HG03025 (cell line): ENCODE measurements at regions not wholly inside any gene's neighbourhood (a gene's known extent, or its start where the extent isn't known, plus 50 kb on each side); places are given as distances from the start of the nearest gene placed in this dataset.

ENCODE experiments used
- ATAC-seq: cut with Tn5 transposase; IDR thresholded peaks from one replicate; pipeline ENCODE4 v1.9.1; 2021; ENCODE audit warnings: mild to moderate bottlenecking, moderate library complexity; ENCODE audit not compliant: unreplicated experiment, low FRiP score

DNA sequence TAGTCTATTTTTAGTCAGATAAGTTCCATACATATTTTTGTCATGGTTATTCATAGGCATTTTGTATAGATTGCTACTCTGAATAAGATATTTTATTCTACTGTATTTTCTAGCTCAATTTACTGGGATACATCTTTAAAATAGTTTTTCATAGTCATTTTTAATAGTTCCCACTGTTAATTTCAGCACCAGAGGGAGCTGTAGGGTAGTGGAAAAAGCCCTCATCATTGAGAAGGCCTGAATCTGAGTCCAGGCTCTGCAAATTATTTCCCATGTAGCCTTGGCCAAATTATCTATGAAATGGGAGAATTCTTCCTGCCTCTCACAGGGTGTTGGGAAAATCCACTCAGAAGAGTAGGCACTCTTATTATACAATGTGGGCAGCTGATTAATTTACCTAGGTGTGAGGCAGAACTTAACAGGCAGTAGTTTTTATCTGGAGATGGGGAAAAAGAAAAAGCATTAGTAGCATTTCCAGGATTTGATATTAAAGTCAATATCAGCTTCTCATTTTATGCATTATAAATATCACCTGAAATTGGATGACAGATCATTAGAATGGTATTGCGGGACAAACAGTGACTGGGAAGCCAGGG is 102.9 kb upstream of the PAQR3 start:
- ATAC-seq = no peak

- no peak for ATAC-seq
Observed at GRCh38 chr4:79034544-79034943, 95.3 kb upstream of the PAQR3 start.

DNA sequence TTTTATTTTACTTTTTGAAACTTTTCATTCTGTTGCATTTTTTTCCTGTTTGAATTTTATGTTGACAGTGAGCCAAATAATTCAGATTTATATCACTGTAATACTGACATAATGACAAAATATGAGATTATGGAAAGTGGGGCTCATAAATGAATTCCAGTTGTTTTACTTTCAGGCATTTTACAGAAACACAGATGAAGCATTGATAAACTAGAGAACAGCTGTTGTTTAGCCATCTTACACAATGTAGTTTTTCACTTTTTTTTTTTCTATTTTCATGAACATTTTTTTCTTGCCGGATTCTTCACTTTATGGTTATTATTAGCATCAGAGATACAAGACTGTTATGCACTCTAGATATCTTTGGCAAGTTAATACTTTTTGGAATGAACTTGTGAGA is 91.7 kb upstream of the PAQR3 start:
- no peak for ATAC-seq

DNA sequence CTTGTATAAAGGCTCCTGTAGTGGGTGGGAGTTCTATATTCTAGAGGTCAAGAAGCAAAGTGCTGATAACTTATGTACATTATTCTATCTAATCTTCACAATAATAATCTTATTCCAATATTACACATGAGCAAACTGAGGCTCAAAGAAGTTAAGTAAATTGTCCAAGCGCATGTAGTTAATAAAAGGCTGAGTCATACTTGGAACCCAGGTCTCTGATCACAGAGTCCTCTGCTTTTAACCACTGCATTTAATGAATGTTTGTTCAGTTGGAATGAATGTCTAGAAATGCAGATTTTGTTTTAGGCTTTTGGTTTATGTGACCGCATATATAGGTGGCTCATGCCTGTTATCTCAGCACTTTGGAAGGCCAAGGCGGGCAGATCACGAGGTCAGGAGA is 88.4 kb upstream of the PAQR3 start:
- no peak for ATAC-seq

DNA sequence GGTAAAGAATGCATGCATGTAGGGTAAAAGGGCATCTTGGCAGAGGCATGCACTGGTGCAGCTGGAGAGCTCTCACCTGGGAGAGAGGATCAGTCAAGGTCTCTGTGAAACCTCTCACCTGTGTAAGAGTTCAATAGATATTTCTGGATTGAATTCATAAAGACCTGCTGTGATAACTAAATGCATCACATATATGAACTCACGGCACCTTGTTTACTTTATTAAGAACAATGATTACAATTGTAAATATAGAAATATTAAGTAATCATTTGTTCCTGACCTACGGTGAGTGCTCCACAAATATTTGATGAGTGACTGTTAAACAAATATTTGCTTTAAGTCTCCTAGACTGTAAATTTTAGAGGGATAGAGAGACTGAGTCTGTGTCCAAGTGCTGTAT is 85.9 kb upstream of the PAQR3 start:
- ATAC-seq = no peak

- ATAC-seq = no peak
Observed at GRCh38 chr4:79023799-79024770, 84.8 kb upstream of the PAQR3 start.

DNA sequence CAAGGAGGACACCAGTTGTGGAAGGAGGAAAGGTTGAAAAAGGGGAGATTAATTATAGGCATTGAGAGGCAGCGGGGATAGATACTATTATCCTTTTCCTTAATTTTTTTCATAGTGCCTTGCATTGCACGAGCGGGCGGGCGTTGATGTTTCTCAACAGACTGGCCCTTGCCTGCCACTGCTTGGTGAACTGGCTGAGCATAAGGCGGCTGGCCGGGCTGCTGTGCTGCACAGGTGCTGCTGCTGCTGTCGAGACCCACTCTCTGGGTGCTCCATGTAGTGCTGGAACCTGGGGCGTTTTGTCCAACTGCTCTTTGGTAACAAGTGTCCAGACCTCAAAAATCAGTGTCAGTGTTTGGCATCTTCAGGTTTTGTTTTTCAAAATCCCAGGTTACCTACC is 83.3 kb upstream of the PAQR3 start:
- no peak for ATAC-seq

- ATAC-seq = no peak
Observed at GRCh38 chr4:79017481-79017880, 78.2 kb upstream of the PAQR3 start.

GRCh38 chr4:79016878-79017277 is 77.6 kb upstream of the PAQR3 start:
- no peak for ATAC-seq

- no peak for ATAC-seq
Observed at GRCh38 chr4:79015411-79015810, 76.2 kb upstream of the PAQR3 start.

GRCh38 chr4:79014230-79014629 is 75.0 kb upstream of the PAQR3 start:
- no peak for ATAC-seq

GRCh38 chr4:79013756-79014155 is 74.5 kb upstream of the PAQR3 start:
- ATAC-seq = no peak

GRCh38 chr4:78990938-78991810 is 51.9 kb upstream of the PAQR3 start:
- ATAC-seq = no peak

- no peak for ATAC-seq
Observed at GRCh38 chr4:78989697-78990270, 50.5 kb upstream of the PAQR3 start.
